ENCODE measurements at regions not wholly inside any gene's neighbourhood (a gene's known extent, or its start where the extent isn't known, plus 50 kb on each side); places are given as distances from the start of the nearest gene placed in this dataset.

GRCh38 chr3:28651159-28651558, 302.5 kb upstream of the AZI2 start:
- TF ChIP-seq CTCF (IDR thresholded peaks at IDR 0.05; ENCODE audit: low read depth, low read length) (no peak), MAX (IDR thresholded peaks at IDR 0.05; ENCODE audit: low read depth, low read length) (no peak), POLR2A (IDR thresholded peaks at IDR 0.05; ENCODE audit: extremely low read depth, insufficient read length) (no peak)
